GM12878 (cell line): ENCODE measurements at regions not wholly inside any gene's neighbourhood (a gene's known extent, or its start where the extent isn't known, plus 50 kb on each side); places are given as distances from the start of the nearest gene placed in this dataset.

Source experiments
- ATAC-seq: fragments of 200-7000 bp; cut with Tn5 transposase; 3 replicates; pipeline ENCODE4 v1.9.1; 2020; ENCODE audit warnings: mild to moderate bottlenecking, moderate library complexity
- BruUV-seq: library from RNA; stranded (reverse); fragments of 400-500 nt; replicated peaks from 2 replicates; lab custom pipeline; 2021; lab: Mats Ljungman, UMichigan
- CTCF ChIA-PET: fragments of 300-600 bp; sonication (Branson Sonifier 250); formaldehyde crosslinking; extraction: SDS; loops from one replicate; lab custom pipeline; 2021; ENCODE audit warnings: inconsistent platforms; lab: Yijun Ruan, JAX
- POLR2A ChIA-PET: fragments of 350-600 bp; formaldehyde crosslinking; extraction: SDS; loops from one replicate; lab custom pipeline; 2021; ENCODE audit warnings: inconsistent platforms; lab: Charles Lee
- RAD21 ChIA-PET: fragments of 300-600 bp; sonication (Branson Sonifier 250); formaldehyde crosslinking; loops from one replicate; lab custom pipeline; 2023; ENCODE audit warnings: antibody characterized with exemption; ENCODE audit not compliant: unreplicated experiment; lab: Charles Lee
- SMC1A ChIA-PET: fragments of 300-600 bp; sonication (Branson Sonifier 250); formaldehyde crosslinking; loops from one replicate; lab custom pipeline; 2023; ENCODE audit not compliant: unreplicated experiment, uncharacterized antibody; lab: Charles Lee
- DNase-seq: peaks from one replicate; pipeline ENCODE4 v3.0.0-alpha.2; 2011; ENCODE audit warnings: low read depth, low spot score
- FAIRE-seq: peaks from 3 replicates; lab custom pipeline; 2011; peaks lifted over from hg19 to GRCh38; lab: Jason Lieb, UNC
- H2AFZ ChIP-seq: 2 replicates; pipeline ENCODE4 v1.6.0; 2011; ENCODE audit warnings: low read depth, low read length, control low read depth; ENCODE audit not compliant: control insufficient read depth
- H3K27ac ChIP-seq: 2 replicates; pipeline ENCODE4 v1.5.1; 2011; ENCODE audit warnings: control low read depth; ENCODE audit not compliant: control insufficient read depth, insufficient read depth
- H3K27me3 ChIP-seq, 2 experiments: replicated peaks in 1 of 2; 2 replicates each; pipeline versions ENCODE4 v1.6.0 to v1.6.1; 2011; ENCODE audit warnings: low read length in 1 of 2; ENCODE audit not compliant: control insufficient read depth in 2 of 2, insufficient read depth in 2 of 2
- H3K36me3 ChIP-seq, 2 experiments: 2 replicates each; pipeline ENCODE4 v1.5.1; 2011; ENCODE audit warnings: low read length in 1 of 2; ENCODE audit not compliant: control insufficient read depth in 2 of 2, insufficient read depth in 2 of 2
- H3K4me1 ChIP-seq: 2 replicates; pipeline ENCODE4 v1.6.1; 2011; ENCODE audit warnings: mild to moderate bottlenecking, low read length, moderate library complexity, mixed read lengths; ENCODE audit not compliant: control insufficient read depth, insufficient read depth
- H3K4me2 ChIP-seq: 2 replicates; pipeline ENCODE4 v1.6.0; 2011; ENCODE audit warnings: control low read depth; ENCODE audit not compliant: control insufficient read depth, insufficient read depth
- H3K4me3 ChIP-seq: fragments of 200-600 bp; sonication (generic); 2 replicates; pipeline ENCODE4 v1.5.1; 2016
- H3K79me2 ChIP-seq: 2 replicates; pipeline ENCODE4 v1.6.0; 2011; ENCODE audit warnings: low read length; ENCODE audit not compliant: control insufficient read depth, insufficient read depth
- H3K9ac ChIP-seq: 2 replicates; pipeline ENCODE4 v1.8.0; 2011; ENCODE audit warnings: low read length, control low read depth, mixed read lengths; ENCODE audit not compliant: control insufficient read depth, insufficient read depth
- H3K9me3 ChIP-seq: replicated peaks from 3 replicates; pipeline ENCODE4 v1.5.1; 2011; ENCODE audit warnings: mild to moderate bottlenecking, low read length; ENCODE audit not compliant: control insufficient read depth, insufficient read depth
- H4K20me1 ChIP-seq: 2 replicates; pipeline ENCODE4 v1.6.0; 2011; ENCODE audit not compliant: control insufficient read depth, insufficient read depth
- BCL11A ChIP-seq: IDR thresholded peaks from 2 replicates; pipeline ENCODE4 v1.6.1; 2011; ENCODE audit warnings: low read depth, low read length
- BCLAF1 ChIP-seq: fragments of 450-650 bp; IDR thresholded peaks from 2 replicates; pipeline ENCODE4 v1.6.1; 2017; ENCODE audit warnings: antibody characterized with exemption, mild to moderate bottlenecking, moderate library complexity
- BRCA1 ChIP-seq: IDR thresholded peaks from 2 replicates; pipeline ENCODE4 v1.6.1; 2011; ENCODE audit warnings: low read depth, low read length, improper control_type of control experiment
- CBX5 ChIP-seq: sonication (generic); IDR thresholded peaks from 2 replicates; pipeline ENCODE4 v1.6.1; 2016; ENCODE audit warnings: low read depth, moderate library complexity, mild to moderate bottlenecking, inconsistent platforms
- CEBPZ ChIP-seq: fragments of 150-350 bp; IDR thresholded peaks from 2 replicates; pipeline ENCODE4 v1.6.1; 2016; ENCODE audit warnings: low read depth, low read length
- DPF2 ChIP-seq: fragments of 450-650 bp; IDR thresholded peaks from 2 replicates; pipeline ENCODE4 v1.6.1; 2017; ENCODE audit warnings: mild to moderate bottlenecking
- MEF2A ChIP-seq: IDR thresholded peaks from 2 replicates; pipeline ENCODE4 v1.6.1; 2011; ENCODE audit warnings: low read depth, mild to moderate bottlenecking, low read length, moderate library complexity; ENCODE audit not compliant: insufficient read depth
- NR2C2 ChIP-seq: IDR thresholded peaks from 2 replicates; pipeline ENCODE4 v1.6.1; 2011; ENCODE audit warnings: borderline replicate concordance, low read depth; ENCODE audit not compliant: control insufficient read depth, insufficient read length
- SIN3A ChIP-seq: IDR thresholded peaks from 2 replicates; pipeline ENCODE4 v1.6.1; 2012; ENCODE audit warnings: low read depth, low read length, improper control_type of control experiment
- SMC3 ChIP-seq: IDR thresholded peaks from 2 replicates; pipeline ENCODE4 v1.6.1; 2011; ENCODE audit warnings: low read length, improper control_type of control experiment, borderline replicate concordance
- SPI1 ChIP-seq: IDR thresholded peaks from 2 replicates; pipeline ENCODE4 v1.6.1; 2011; ENCODE audit warnings: low read depth, mild to moderate bottlenecking, low read length, moderate library complexity, borderline replicate concordance; ENCODE audit not compliant: insufficient read depth
- YBX1 ChIP-seq: fragments of 450-650 bp; IDR thresholded peaks from 2 replicates; pipeline ENCODE4 v1.6.1; 2016; ENCODE audit warnings: antibody characterized with exemption
- YY1 ChIP-seq: IDR thresholded peaks from 2 replicates; pipeline ENCODE4 v1.6.1; 2011; ENCODE audit warnings: low read depth, mild to moderate bottlenecking, low read length
- ZNF384 ChIP-seq: IDR thresholded peaks from 2 replicates; pipeline ENCODE4 v1.6.1; 2012; ENCODE audit warnings: low read depth, mild to moderate bottlenecking, low read length, improper control_type of control experiment, borderline replicate concordance
- ZNF622 ChIP-seq: fragments of 450-650 bp; IDR thresholded peaks from 2 replicates; pipeline ENCODE4 v1.6.1; 2017; ENCODE audit warnings: mild to moderate bottlenecking, inconsistent platforms
- WGBS: methylation state at CpG from one replicate; pipeline ENCODE4 v1.1.6; 2016; ENCODE audit warnings: low lambda C conversion rate; ENCODE audit not compliant: insufficient replicate concordance, insufficient coverage; ENCODE audit errors: missing lambda C conversion rate; 5-methylcytosine and 5-hydroxymethylcytosine counted together
- in situ Hi-C: fragments of 300-500 bp; cut with MboI; formaldehyde crosslinking; loops from 9 replicates; pipeline ENCODE4 v1.14.3; 2018; ENCODE audit warnings: mixed read lengths
- intact Hi-C: fragments of 100-400 bp; cut with micrococcal nuclease; formaldehyde crosslinking; loops from one replicate; pipeline ENCODE4 v1.14.2; 2022; ENCODE audit not compliant: unreplicated experiment

- FAIRE-seq, result no peak
- no peak for ATAC-seq
- 35% methylated on average over 3 of the region's 3 CpGs for WGBS
- no peaks in the 10 kb centered on the region for H4K20me1 ChIP-seq
- intact Hi-C loops (loop anchor here (10.0 kb wide), 1 partner anchor 1191 kb away; no protein-coding TSS in a partner anchor), in situ Hi-C loops (no loop called here)
- DNase-seq, result no peak
- no peak overlapping the region for H3K9ac ChIP-seq
- no peaks in the 10 kb centered on the region for H3K36me3 ChIP-seq
- ChIA-PET RAD21 (no interaction called here), CTCF (no interaction called here), POLR2A (no interaction called here), SMC1A (no interaction called here)
- BruUV-seq, result no TSS peak
- no peak overlapping the region for H2AFZ ChIP-seq
- no peak overlapping the region for H3K4me3 ChIP-seq
- no peaks in the 10 kb centered on the region for H3K9me3 ChIP-seq
- no peaks in the 10 kb centered on the region for H3K27me3 ChIP-seq
- H3K4me2 ChIP-seq, result no peak overlapping the region
- no peaks in the 10 kb centered on the region for H3K4me1 ChIP-seq
- no peak overlapping the region for H3K27ac ChIP-seq
- TF ChIP-seq ZNF384 (no peak), DPF2 (no peak), BCL11A (no peak), BRCA1 (no peak), BCLAF1 (no peak), ZNF622 (no peak), MEF2A (no peak), NR2C2 (no peak), CEBPZ (no peak), YY1 (no peak), CBX5 (no peak), SMC3 (no peak), SIN3A (no peak), YBX1 (no peak), SPI1 (no peak)
- H3K79me2 ChIP-seq, result no peaks in the 10 kb centered on the region
Observed at GRCh38 chr13:93174260-93174659, 52.3 kb upstream of the GPC6 start.
